ENCODE measurements at regions not wholly inside any gene's neighbourhood (a gene's known extent, or its start where the extent isn't known, plus 50 kb on each side); places are given as distances from the start of the nearest gene placed in this dataset.

DNA sequence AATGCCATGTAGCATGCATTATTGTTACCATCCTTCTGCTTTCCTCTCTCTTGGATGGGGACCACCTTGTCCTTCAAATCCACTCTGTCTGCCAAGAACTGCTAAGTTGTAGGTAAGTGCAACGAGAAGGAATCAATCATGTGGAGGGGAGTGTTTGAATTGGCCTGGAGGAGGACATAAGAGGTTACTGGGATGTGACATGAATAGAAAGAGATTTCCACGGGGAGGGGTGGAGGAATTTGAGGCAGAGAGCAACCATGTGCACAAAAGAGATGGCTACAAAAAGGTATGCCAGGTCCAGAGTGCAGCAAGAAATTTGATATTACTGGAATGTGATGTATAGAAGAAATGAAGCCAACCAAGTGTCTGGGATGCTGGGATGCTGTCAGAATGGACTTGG lies 648.9 kb upstream of the KLF4 start:
- FAIRE-seq (no peak), DNase-seq (ENCODE audit: low spot score) (no peak), ATAC-seq (no peak)
- Histone ChIP-seq H3K4me1 (ENCODE audit: insufficient read depth, low read length) (no peaks in the 10 kb centered on the region), H3K27ac (ENCODE audit: extremely low read length, insufficient read depth, low read length) (no peak overlapping the region), H2AFZ (ENCODE audit: low read length) (no peak overlapping the region), H3K9me3 (ENCODE audit: low read length) (no peaks in the 10 kb centered on the region), H3K4me3 (replicated peaks in 1 of 3; ENCODE audit: insufficient read depth in 1 of 3, low read depth in 2 of 3, low read length in 3 of 3) (no peak overlapping the region), H3K4me2 (ENCODE audit: low read depth, low read length) (no peak overlapping the region), H3K79me2 (ENCODE audit: insufficient read depth, low read length) (no peaks in the 10 kb centered on the region), H3K27me3 (ENCODE audit: control insufficient read depth in 1 of 2, insufficient read depth in 2 of 2, low read length in 2 of 2) (no peaks in the 10 kb centered on the region), H4K20me1 (ENCODE audit: insufficient read depth, low read length) (no peaks in the 10 kb centered on the region), H3K9ac (ENCODE audit: insufficient read depth, low read depth, low read length) (no peak overlapping the region), H3K36me3 (replicated peaks in 1 of 2; ENCODE audit: control insufficient read depth in 1 of 2, insufficient read depth in 2 of 2, low read length in 2 of 2) (no peaks in the 10 kb centered on the region)
- no TSS peak for BruUV-seq (replicated peaks)
- intact Hi-C loops (cut with micrococcal nuclease; ENCODE audit: unreplicated experiment): no loop called here
- ChIA-PET POLR2A (no interaction called here), CTCF (ENCODE audit: low intra/inter-chr PET ratio, low total read pairs) (no interaction called here)
- 0% methylated on average over 2 of the region's 2 CpGs for WGBS (ENCODE audit: low lambda C conversion rate)
- in situ Hi-C loops (cut with HindIII; ENCODE audit: extremely low pct_ligation_motif_present, low pct_unique_long_range_greater_than_20kb): no loop called here
- TF ChIP-seq ZNF44 (CRISPR knock-in tag; IDR thresholded peaks at IDR 0.05) (no peak), ZNF460 (CRISPR knock-in tag; IDR thresholded peaks at IDR 0.05; ENCODE audit: borderline replicate concordance) (no peak), ZNF20 (CRISPR knock-in tag; IDR thresholded peaks at IDR 0.05) (no peak), KDM4B (CRISPR knock-in tag; IDR thresholded peaks at IDR 0.05) (no peak), NR2F1 (CRISPR knock-in tag; IDR thresholded peaks at IDR 0.05) (no peak), CBX1 (IDR thresholded peaks at IDR 0.05; ENCODE audit: low read depth) (no peak), SAFB2 (CRISPR knock-in tag; IDR thresholded peaks at IDR 0.05; ENCODE audit: borderline replicate concordance, low read depth) (no peak), ZBTB4 (CRISPR knock-in tag; IDR thresholded peaks at IDR 0.05; ENCODE audit: borderline replicate concordance) (no peak), KMT2A (CRISPR knock-in tag; IDR thresholded peaks at IDR 0.05) (no peak), ZNF776 (CRISPR knock-in tag; IDR thresholded peaks at IDR 0.05) (no peak), NKX3-1 (CRISPR knock-in tag; IDR thresholded peaks at IDR 0.05) (no peak), ZNF784 (CRISPR knock-in tag; IDR thresholded peaks at IDR 0.05; ENCODE audit: borderline replicate concordance) (no peak), SMC3 (IDR thresholded peaks at IDR 0.05; ENCODE audit: low read length) (no peak), BCLAF1 (IDR thresholded peaks at IDR 0.05) (no peak), IKZF1 (IDR thresholded peaks at IDR 0.05) (no peak), CENPT (CRISPR knock-in tag; IDR thresholded peaks at IDR 0.05; ENCODE audit: low read depth) (no peak)
- TF ChIP-seq, protein P1, sequence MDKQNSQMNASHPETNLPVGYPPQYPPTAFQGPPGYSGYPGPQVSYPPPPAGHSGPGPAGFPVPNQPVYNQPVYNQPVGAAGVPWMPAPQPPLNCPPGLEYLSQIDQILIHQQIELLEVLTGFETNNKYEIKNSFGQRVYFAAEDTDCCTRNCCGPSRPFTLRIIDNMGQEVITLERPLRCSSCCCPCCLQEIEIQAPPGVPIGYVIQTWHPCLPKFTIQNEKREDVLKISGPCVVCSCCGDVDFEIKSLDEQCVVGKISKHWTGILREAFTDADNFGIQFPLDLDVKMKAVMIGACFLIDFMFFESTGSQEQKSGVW (CRISPR knock-in tag; IDR thresholded peaks at IDR 0.05; ENCODE audit: borderline replicate concordance): no peak
- TF ChIP-seq, protein P2, sequence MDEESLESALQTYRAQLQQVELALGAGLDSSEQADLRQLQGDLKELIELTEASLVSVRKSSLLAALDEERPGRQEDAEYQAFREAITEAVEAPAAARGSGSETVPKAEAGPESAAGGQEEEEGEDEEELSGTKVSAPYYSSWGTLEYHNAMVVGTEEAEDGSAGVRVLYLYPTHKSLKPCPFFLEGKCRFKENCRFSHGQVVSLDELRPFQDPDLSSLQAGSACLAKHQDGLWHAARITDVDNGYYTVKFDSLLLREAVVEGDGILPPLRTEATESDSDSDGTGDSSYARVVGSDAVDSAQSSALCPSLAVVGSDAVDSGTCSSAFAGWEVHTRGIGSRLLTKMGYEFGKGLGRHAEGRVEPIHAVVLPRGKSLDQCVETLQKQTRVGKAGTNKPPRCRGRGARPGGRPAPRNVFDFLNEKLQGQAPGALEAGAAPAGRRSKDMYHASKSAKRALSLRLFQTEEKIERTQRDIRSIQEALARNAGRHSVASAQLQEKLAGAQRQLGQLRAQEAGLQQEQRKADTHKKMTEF (CRISPR knock-in tag; IDR thresholded peaks at IDR 0.05): no peak

Data from HepG2 (cell line).